MCF 10A (cell line): ENCODE measurements at regions not wholly inside any gene's neighbourhood (a gene's known extent, or its start where the extent isn't known, plus 50 kb on each side); places are given as distances from the start of the nearest gene placed in this dataset.

Source experiments
- BruUV-seq: library from RNA; stranded (reverse); fragments of 400-500 nt; replicated peaks from 2 replicates; lab custom pipeline; 2021; lab: Mats Ljungman, UMichigan
- CTCF ChIA-PET: fragments of 300-600 bp; sonication (Branson Sonifier 250); formaldehyde crosslinking; extraction: SDS; loops from one replicate; lab custom pipeline; 2021; ENCODE audit warnings: antibody characterized with exemption, inconsistent platforms; lab: Yijun Ruan, JAX
- POLR2A ChIA-PET: fragments of 300-600, 350-650 bp; sonication (Branson Sonifier 250); formaldehyde crosslinking; extraction: SDS; loops from one replicate; lab custom pipeline; 2020; ENCODE audit warnings: antibody characterized with exemption, inconsistent platforms; lab: Yijun Ruan, JAX
- DNase-seq: peaks from one replicate; pipeline ENCODE4 v3.0.0-alpha.2; 2018; ENCODE audit not compliant: unreplicated experiment
- H3K27ac Mint-ChIP-seq: one replicate; pipeline ENCODE4 v1.8.0; 2022; ENCODE audit warnings: mild to moderate bottlenecking, low read depth, mixed read lengths; ENCODE audit not compliant: unreplicated experiment
- H3K27me3 Mint-ChIP-seq: one replicate; pipeline ENCODE4 v1.8.0; 2022; ENCODE audit warnings: mixed read lengths; ENCODE audit not compliant: insufficient read depth, unreplicated experiment
- H3K36me3 Mint-ChIP-seq: one replicate; pipeline ENCODE4 v1.8.0; 2022; ENCODE audit warnings: mild to moderate bottlenecking, moderate library complexity, mixed read lengths; ENCODE audit not compliant: insufficient read depth, unreplicated experiment
- H3K4me1 Mint-ChIP-seq: one replicate; pipeline ENCODE4 v1.8.0; 2022; ENCODE audit warnings: mixed read lengths; ENCODE audit not compliant: insufficient read depth, unreplicated experiment
- H3K4me3 Mint-ChIP-seq: one replicate; pipeline ENCODE4 v1.8.0; 2022; ENCODE audit warnings: mild to moderate bottlenecking, moderate library complexity, mixed read lengths; ENCODE audit not compliant: unreplicated experiment
- H3K9me3 Mint-ChIP-seq: one replicate; pipeline ENCODE4 v1.8.0; 2022; ENCODE audit warnings: mixed read lengths; ENCODE audit not compliant: unreplicated experiment
- CTCF ChIP-seq: fragments of 200-600 bp; IDR thresholded peaks from one replicate; pipeline ENCODE4 v1.8.0; 2022; ENCODE audit warnings: antibody characterized with exemption, mild to moderate bottlenecking; ENCODE audit not compliant: unreplicated experiment
- intact Hi-C: fragments of 100-400 bp; cut with micrococcal nuclease; formaldehyde crosslinking; loops from 2 replicates; pipeline ENCODE4 v1.14.1; 2022

GRCh38 chr18:75122334-75122958 is 86.5 kb downstream of the PTGR3 start:
- POLR2A ChIA-PET, result no interaction called here
- CTCF ChIA-PET, result no interaction called here

GRCh38 chr18:75121266-75121665 is 87.7 kb downstream of the PTGR3 start:
- H3K27ac Mint-ChIP-seq, result no peak overlapping the region
- CTCF ChIA-PET, result interaction anchor here (0.6 kb wide), 1 partner anchor 14 kb away, joined by 3 read pairs; no protein-coding TSS in a partner anchor

More at GRCh38 chr18:75122334-75122958, 86.5 kb downstream of the PTGR3 start:
- H3K36me3 Mint-ChIP-seq, result no peaks in the 10 kb centered on the region
- no peak for TF ChIP-seq CTCF
- no peaks in the 10 kb centered on the region for H3K27me3 Mint-ChIP-seq
- H3K27ac Mint-ChIP-seq, result no peak overlapping the region
- BruUV-seq, result no TSS peak
- DNase-seq, result no peak
- no peaks in the 10 kb centered on the region for H3K9me3 Mint-ChIP-seq
- intact Hi-C loops, result no loop called here
- H3K4me3 Mint-ChIP-seq, result no peak overlapping the region
- no peaks in the 10 kb centered on the region for H3K4me1 Mint-ChIP-seq

DNA sequence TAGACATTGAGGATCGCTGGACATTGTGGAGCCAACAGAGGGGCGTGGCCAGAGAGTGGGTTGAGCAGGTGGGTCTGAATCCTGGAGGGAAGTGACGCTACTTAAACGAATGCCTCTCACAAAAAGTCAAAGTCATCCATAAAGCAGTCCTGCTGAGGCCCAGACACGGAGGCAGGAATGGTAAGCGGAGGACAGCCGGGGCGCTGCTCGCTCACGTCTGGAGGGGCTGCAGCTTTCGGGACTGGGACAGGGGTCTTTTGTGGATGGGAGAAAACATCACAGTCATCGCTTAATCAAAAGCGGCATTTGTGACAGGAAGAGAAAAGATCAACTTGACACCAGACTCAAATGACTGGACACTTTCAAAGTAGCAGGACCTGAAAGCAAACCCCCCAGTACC is 88.4 kb downstream of the PTGR3 start:
- no TSS peak for BruUV-seq
- ChIA-PET CTCF (no interaction called here), POLR2A (interaction anchor here (1.2 kb wide), 1 partner anchor 36 kb away, joined by 3 read pairs; no protein-coding TSS in a partner anchor)
- H3K9me3 Mint-ChIP-seq, result no peaks in the 10 kb centered on the region
- no peak for TF ChIP-seq CTCF
- no peaks in the 10 kb centered on the region for H3K4me1 Mint-ChIP-seq
- DNase-seq, result no peak
- no peaks in the 10 kb centered on the region for H3K36me3 Mint-ChIP-seq
- H3K4me3 Mint-ChIP-seq, result no peak overlapping the region
- no peaks in the 10 kb centered on the region for H3K27me3 Mint-ChIP-seq
- no peak overlapping the region for H3K27ac Mint-ChIP-seq
- intact Hi-C loops, result no loop called here

More at GRCh38 chr18:75121266-75121665, 87.7 kb downstream of the PTGR3 start:
- POLR2A ChIA-PET, result no interaction called here
- no peak for TF ChIP-seq CTCF
- no peaks in the 10 kb centered on the region for H3K9me3 Mint-ChIP-seq
- H3K4me1 Mint-ChIP-seq, result no peaks in the 10 kb centered on the region
- no TSS peak for BruUV-seq
- no peaks in the 10 kb centered on the region for H3K36me3 Mint-ChIP-seq
- no peaks in the 10 kb centered on the region for H3K27me3 Mint-ChIP-seq
- DNase-seq, result no peak
- H3K4me3 Mint-ChIP-seq, result no peak overlapping the region
- intact Hi-C loops, result no loop called here

DNA sequence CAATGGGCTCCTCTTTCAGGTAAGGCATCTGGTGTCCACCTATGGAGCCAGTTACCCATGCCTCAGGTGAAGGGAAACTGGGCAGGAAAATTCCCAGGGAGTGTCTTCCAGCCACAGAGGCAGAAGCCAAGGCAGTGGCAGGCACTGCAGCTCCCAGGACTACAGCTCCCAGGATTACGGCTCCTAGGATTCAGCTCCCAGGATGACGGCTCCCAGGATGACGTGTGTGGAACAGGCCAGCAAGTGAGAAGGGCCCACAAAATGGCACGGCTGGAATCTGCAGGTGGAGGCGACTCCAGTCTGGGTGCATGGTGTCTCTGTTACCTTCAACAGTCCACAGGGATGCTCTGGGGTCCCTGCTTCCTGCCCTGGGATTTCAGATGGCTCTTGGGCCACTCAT is 92.1 kb downstream of the PTGR3 start:
- no peak for DNase-seq
- ChIA-PET CTCF (no interaction called here), POLR2A (no interaction called here)
- TF ChIP-seq CTCF, result no peak
- H3K36me3 Mint-ChIP-seq, result no peaks in the 10 kb centered on the region
- H3K4me3 Mint-ChIP-seq, result no peak overlapping the region
- no peak overlapping the region for H3K27ac Mint-ChIP-seq
- no peaks in the 10 kb centered on the region for H3K4me1 Mint-ChIP-seq
- no TSS peak for BruUV-seq
- intact Hi-C loops, result no loop called here
- no peaks in the 10 kb centered on the region for H3K9me3 Mint-ChIP-seq
- H3K27me3 Mint-ChIP-seq, result no peaks in the 10 kb centered on the region
